ENCODE measurements at regions not wholly inside any gene's neighbourhood (a gene's known extent, or its start where the extent isn't known, plus 50 kb on each side); places are given as distances from the start of the nearest gene placed in this dataset.

DNA sequence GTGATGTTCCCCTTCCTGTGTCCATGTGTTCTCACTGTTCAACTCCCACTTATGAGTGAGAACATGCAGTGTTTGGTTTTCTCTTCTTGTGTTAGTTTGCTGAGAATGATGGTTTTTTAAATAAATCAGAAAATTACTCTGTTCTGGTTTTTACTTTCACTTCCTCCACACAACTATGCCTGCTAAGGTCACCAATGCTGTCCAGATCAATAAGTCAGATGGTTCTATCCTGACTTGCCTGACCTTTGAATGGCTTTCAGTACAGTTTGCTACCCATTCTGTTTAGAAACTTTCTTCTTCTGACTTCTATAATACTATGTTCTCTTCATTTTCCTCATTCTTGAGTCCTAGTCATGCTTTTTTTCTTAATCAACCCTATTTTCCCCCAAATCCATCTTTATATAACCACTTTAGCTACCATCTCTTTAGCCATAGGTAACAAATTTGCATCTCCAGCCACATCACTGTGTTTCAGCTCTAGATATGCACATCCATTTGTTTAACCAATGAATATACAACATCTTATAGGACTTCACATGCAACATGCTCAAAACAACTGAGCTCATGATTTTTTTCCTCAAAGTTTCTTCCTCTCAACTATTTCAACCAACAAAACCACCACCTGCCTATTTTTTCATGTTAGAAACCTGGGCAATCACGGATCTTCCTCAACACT, 58.8 kb upstream of the SLC38A11 start:
- TF ChIP-seq, protein P1, sequence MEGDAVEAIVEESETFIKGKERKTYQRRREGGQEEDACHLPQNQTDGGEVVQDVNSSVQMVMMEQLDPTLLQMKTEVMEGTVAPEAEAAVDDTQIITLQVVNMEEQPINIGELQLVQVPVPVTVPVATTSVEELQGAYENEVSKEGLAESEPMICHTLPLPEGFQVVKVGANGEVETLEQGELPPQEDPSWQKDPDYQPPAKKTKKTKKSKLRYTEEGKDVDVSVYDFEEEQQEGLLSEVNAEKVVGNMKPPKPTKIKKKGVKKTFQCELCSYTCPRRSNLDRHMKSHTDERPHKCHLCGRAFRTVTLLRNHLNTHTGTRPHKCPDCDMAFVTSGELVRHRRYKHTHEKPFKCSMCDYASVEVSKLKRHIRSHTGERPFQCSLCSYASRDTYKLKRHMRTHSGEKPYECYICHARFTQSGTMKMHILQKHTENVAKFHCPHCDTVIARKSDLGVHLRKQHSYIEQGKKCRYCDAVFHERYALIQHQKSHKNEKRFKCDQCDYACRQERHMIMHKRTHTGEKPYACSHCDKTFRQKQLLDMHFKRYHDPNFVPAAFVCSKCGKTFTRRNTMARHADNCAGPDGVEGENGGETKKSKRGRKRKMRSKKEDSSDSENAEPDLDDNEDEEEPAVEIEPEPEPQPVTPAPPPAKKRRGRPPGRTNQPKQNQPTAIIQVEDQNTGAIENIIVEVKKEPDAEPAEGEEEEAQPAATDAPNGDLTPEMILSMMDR (IDR thresholded peaks at IDR 0.05): no peak
- TF ChIP-seq POLR2A (IDR thresholded peaks at IDR 0.05): no peak

All from tibial nerve (tissue), 3 donors.